Smooth muscle cell (in vitro differentiated cells): ENCODE measurements at regions not wholly inside any gene's neighbourhood (a gene's known extent, or its start where the extent isn't known, plus 50 kb on each side); places are given as distances from the start of the nearest gene placed in this dataset.
"Not testable (repeated sequence)": the region's sequence is repeated elsewhere in the genome, so short reads cannot be mapped to it uniquely, and the experiment has no call there.

ENCODE experiments used
- DNase-seq: peaks from one replicate; lab custom pipeline; 2025; ENCODE audit not compliant: unreplicated experiment; lab: John Stamatoyannopoulos, UW
- H2AFZ ChIP-seq: fragments of 200-600 bp; sonication (generic); 2 replicates; pipeline ENCODE4 v1.6.0; 2016; ENCODE audit warnings: antibody characterized with exemption, low read depth, mild to moderate bottlenecking
- H3F3A ChIP-seq: fragments of 200-600 bp; sonication (generic); 2 replicates; pipeline ENCODE4 v1.6.0; 2017; ENCODE audit warnings: antibody characterized with exemption, low read depth
- H3K27ac ChIP-seq: fragments of 200-600 bp; sonication (generic); 2 replicates; pipeline ENCODE4 v1.5.1; 2016; ENCODE audit warnings: low read depth, mild to moderate bottlenecking
- H3K27me3 ChIP-seq: fragments of 200-600 bp; sonication (generic); 2 replicates; pipeline ENCODE4 v1.6.1; 2016; ENCODE audit warnings: low read depth, mild to moderate bottlenecking
- H3K36me3 ChIP-seq: fragments of 200-600 bp; sonication (generic); 2 replicates; pipeline ENCODE4 v1.5.1; 2016; ENCODE audit warnings: low read depth
- H3K4me1 ChIP-seq: fragments of 200-600 bp; sonication (generic); 2 replicates; pipeline ENCODE4 v1.5.1; 2016; ENCODE audit warnings: low read depth
- H3K4me2 ChIP-seq: fragments of 200-600 bp; sonication (generic); 2 replicates; pipeline ENCODE4 v1.6.0; 2016; ENCODE audit warnings: mild to moderate bottlenecking
- H3K4me3 ChIP-seq: fragments of 200-600 bp; sonication (generic); 2 replicates; pipeline ENCODE4 v1.5.1; 2016; ENCODE audit warnings: mild to moderate bottlenecking
- H3K79me2 ChIP-seq: fragments of 200-600 bp; sonication (generic); 2 replicates; pipeline ENCODE4 v1.6.0; 2016; ENCODE audit warnings: low read depth, mild to moderate bottlenecking
- H3K9ac ChIP-seq: fragments of 200-600 bp; sonication (generic); 2 replicates; pipeline ENCODE4 v1.6.0; 2016; ENCODE audit warnings: low read depth
- H3K9me3 ChIP-seq: fragments of 200-600 bp; sonication (generic); replicated peaks from 2 replicates; pipeline ENCODE4 v1.5.1; 2016; ENCODE audit warnings: low read depth
- H4K20me1 ChIP-seq: fragments of 200-600 bp; sonication (generic); 2 replicates; pipeline ENCODE4 v1.6.0; 2016; ENCODE audit warnings: low read depth
- CTCF ChIP-seq: fragments of 200-600 bp; sonication (generic); IDR thresholded peaks from 2 replicates; pipeline ENCODE4 v1.5.1; 2017; ENCODE audit warnings: borderline replicate concordance, mild to moderate bottlenecking, antibody characterized with exemption; ENCODE audit not compliant: insufficient read depth, poor library complexity, severe bottlenecking
- WGBS: methylation state at CpG from one replicate; pipeline ENCODE4 v1.1.7; 2016; ENCODE audit warnings: low lambda C conversion rate; 5-methylcytosine and 5-hydroxymethylcytosine counted together

DNA sequence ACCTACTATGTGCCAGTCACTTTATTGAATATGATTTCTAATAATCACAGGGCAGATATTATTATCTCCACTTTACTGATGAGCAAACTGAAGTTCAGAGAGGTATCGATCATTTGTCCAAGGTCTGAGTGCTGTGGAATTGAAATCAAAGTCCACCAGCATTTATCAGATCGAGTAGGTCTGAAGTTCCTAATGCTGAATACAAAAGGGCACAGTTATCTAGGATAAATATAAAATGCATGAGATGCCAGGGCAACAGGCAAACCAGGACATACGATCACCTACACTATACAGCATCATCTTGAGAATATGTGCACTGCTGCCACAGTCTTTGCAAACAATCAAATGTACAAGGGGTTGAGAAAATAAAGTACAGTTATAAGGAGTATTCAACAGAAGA lies 57.2 kb upstream of the SH3RF1 start:
- Histone ChIP-seq H3F3A (no peaks in the 10 kb centered on the region), H2AFZ (no peak overlapping the region), H4K20me1 (no peaks in the 10 kb centered on the region), H3K9ac (no peak overlapping the region), H3K27me3 (peaks cover 9% of the 10 kb centered on the region), H3K4me3 (no peak overlapping the region), H3K9me3 (no peaks in the 10 kb centered on the region), H3K27ac (no peak overlapping the region), H3K4me1 (no peaks in the 10 kb centered on the region), H3K4me2 (no peak overlapping the region), H3K36me3 (no peaks in the 10 kb centered on the region), H3K79me2 (no peaks in the 10 kb centered on the region)
- no peak for DNase-seq
- TF ChIP-seq CTCF, result no peak
- WGBS, result 88% methylated on average over 3 of the region's 3 CpGs

- not testable (repeated sequence) for H3K4me3 ChIP-seq, DNase-seq, H3K9ac ChIP-seq, H4K20me1 ChIP-seq, H3F3A ChIP-seq, H3K9me3 ChIP-seq, H3K27ac ChIP-seq, H3K36me3 ChIP-seq, H2AFZ ChIP-seq, H3K79me2 ChIP-seq, H3K4me1 ChIP-seq, H3K4me2 ChIP-seq, H3K27me3 ChIP-seq
- WGBS, result 96% methylated on average over 1 of the region's 1 CpG
These were observed 53.2 kb upstream of the SH3RF1 start for GRCh38 chr4:169323925-169324324.

GRCh38 chr4:169322833-169323232 lies 52.1 kb upstream of the SH3RF1 start:
- not testable (repeated sequence) for H3K4me2 ChIP-seq, H4K20me1 ChIP-seq, H3K9ac ChIP-seq, H3K4me3 ChIP-seq, H3K4me1 ChIP-seq, H2AFZ ChIP-seq, H3F3A ChIP-seq, H3K9me3 ChIP-seq, H3K27ac ChIP-seq, H3K27me3 ChIP-seq, H3K36me3 ChIP-seq, H3K79me2 ChIP-seq, DNase-seq
